ENCODE measurements at regions not wholly inside any gene's neighbourhood (a gene's known extent, or its start where the extent isn't known, plus 50 kb on each side); places are given as distances from the start of the nearest gene placed in this dataset.

- H3K9me3 ChIP-seq, result no peaks in the 10 kb centered on the region
- Mint-ChIP-seq H3K27ac (ENCODE audit: unreplicated experiment) (no peak overlapping the region), H3K27me3 (ENCODE audit: insufficient read depth, unreplicated experiment) (no peaks in the 10 kb centered on the region), H3K4me3 (ENCODE audit: unreplicated experiment) (no peak overlapping the region), H3K9me3 (ENCODE audit: unreplicated experiment) (no peaks in the 10 kb centered on the region), H3K4me1 (ENCODE audit: low read depth, unreplicated experiment) (no peaks in the 10 kb centered on the region), H3K36me3 (ENCODE audit: insufficient read depth, unreplicated experiment) (peaks cover 4% of the 10 kb centered on the region)
- POLR2A ChIA-PET, result no interaction called here
- H3K27me3 ChIP-seq (replicated peaks; ENCODE audit: control insufficient read depth, insufficient read depth, low read length), result no peaks in the 10 kb centered on the region
- H3K4me1 ChIP-seq, result no peaks in the 10 kb centered on the region
- no peak overlapping the region for H3K4me3 ChIP-seq (ENCODE audit: low read depth, low read length)
- TF ChIP-seq CTCF (IDR thresholded peaks at IDR 0.05; ENCODE audit: insufficient read depth in 1 of 2, low read depth in 1 of 2, low read length in 1 of 2, severe bottlenecking in 1 of 2, unreplicated experiment in 1 of 2), result no peak
- BruUV-seq (replicated peaks), result no TSS peak
- CTCF ChIA-PET, result no interaction called here
- intact Hi-C loops (cut with micrococcal nuclease; ENCODE audit: unreplicated experiment), result no loop called here
- no peaks in the 10 kb centered on the region for H3K36me3 ChIP-seq (ENCODE audit: control insufficient read depth, insufficient read depth, low read length)
- no peak for DNase-seq
These were observed 1726.8 kb downstream of the TP53TG3F start for GRCh38 chr16:35186045-35186759.

GRCh38 chr16:35187665-35188225 lies 1728.3 kb downstream of the TP53TG3F start:
- intact Hi-C loops (cut with micrococcal nuclease; ENCODE audit: unreplicated experiment), result no loop called here
- Histone ChIP-seq H3K9me3 (no peaks in the 10 kb centered on the region), H3K4me1 (no peaks in the 10 kb centered on the region), H3K4me3 (ENCODE audit: low read depth, low read length) (no peak overlapping the region), H3K36me3 (ENCODE audit: control insufficient read depth, insufficient read depth, low read length) (no peaks in the 10 kb centered on the region), H3K27me3 (replicated peaks; ENCODE audit: control insufficient read depth, insufficient read depth, low read length) (no peaks in the 10 kb centered on the region)
- CTCF ChIA-PET, result no interaction called here
- no peak for DNase-seq
- Mint-ChIP-seq H3K27me3 (ENCODE audit: insufficient read depth, unreplicated experiment) (no peaks in the 10 kb centered on the region), H3K27ac (ENCODE audit: unreplicated experiment) (no peak overlapping the region), H3K4me1 (ENCODE audit: low read depth, unreplicated experiment) (no peaks in the 10 kb centered on the region), H3K9me3 (ENCODE audit: unreplicated experiment) (no peaks in the 10 kb centered on the region), H3K36me3 (ENCODE audit: insufficient read depth, unreplicated experiment) (peaks cover 4% of the 10 kb centered on the region), H3K4me3 (ENCODE audit: unreplicated experiment) (no peak overlapping the region)
- BruUV-seq (replicated peaks), result no TSS peak
- POLR2A ChIA-PET, result no interaction called here
- no peak for TF ChIP-seq CTCF (IDR thresholded peaks at IDR 0.05; ENCODE audit: insufficient read depth in 1 of 2, low read depth in 1 of 2, low read length in 1 of 2, severe bottlenecking in 1 of 2, unreplicated experiment in 1 of 2)

GRCh38 chr16:35188288-35189155 lies 1729.1 kb downstream of the TP53TG3F start:
- intact Hi-C loops (cut with micrococcal nuclease; ENCODE audit: unreplicated experiment), result no loop called here
- Mint-ChIP-seq H3K4me1 (ENCODE audit: low read depth, unreplicated experiment) (no peaks in the 10 kb centered on the region), H3K36me3 (ENCODE audit: insufficient read depth, unreplicated experiment) (peaks cover 4% of the 10 kb centered on the region), H3K27me3 (ENCODE audit: insufficient read depth, unreplicated experiment) (no peaks in the 10 kb centered on the region), H3K27ac (ENCODE audit: unreplicated experiment) (no peak overlapping the region), H3K4me3 (ENCODE audit: unreplicated experiment) (no peak overlapping the region), H3K9me3 (ENCODE audit: unreplicated experiment) (no peaks in the 10 kb centered on the region)
- Histone ChIP-seq H3K9me3 (no peaks in the 10 kb centered on the region), H3K27me3 (replicated peaks; ENCODE audit: control insufficient read depth, insufficient read depth, low read length) (no peaks in the 10 kb centered on the region), H3K4me1 (no peaks in the 10 kb centered on the region), H3K4me3 (ENCODE audit: low read depth, low read length) (no peak overlapping the region), H3K36me3 (ENCODE audit: control insufficient read depth, insufficient read depth, low read length) (no peaks in the 10 kb centered on the region)
- peak; percentile 31 to 42 for DNase-seq
- POLR2A ChIA-PET, result no interaction called here
- no TSS peak for BruUV-seq (replicated peaks)
- TF ChIP-seq CTCF (IDR thresholded peaks at IDR 0.05; ENCODE audit: insufficient read depth in 1 of 2, low read depth in 1 of 2, low read length in 1 of 2, severe bottlenecking in 1 of 2, unreplicated experiment in 1 of 2), result peak in 1 of 2 experiments; percentile 24
- CTCF ChIA-PET, result no interaction called here
